H1 (cell line): ENCODE measurements at regions not wholly inside any gene's neighbourhood (a gene's known extent, or its start where the extent isn't known, plus 50 kb on each side); places are given as distances from the start of the nearest gene placed in this dataset.

ENCODE experiments used
- CTCF ChIA-PET: fragments of 300-600 bp; sonication (Branson Sonifier 250); formaldehyde crosslinking; loops from one replicate; lab custom pipeline; 2021; ENCODE audit not compliant: partially characterized antibody; lab: Charles Lee
- POLR2A ChIA-PET: fragments of 300-600 bp; sonication (Branson Sonifier 250); formaldehyde crosslinking; loops from one replicate; lab custom pipeline; 2021; ENCODE audit warnings: inconsistent platforms; ENCODE audit not compliant: partially characterized antibody; lab: Charles Lee
- DNase-seq, 2 experiments: peaks; one replicate each; pipeline versions ENCODE4 v3.0.0 to v3.0.0-alpha.2; 2010 to 2022; ENCODE audit warnings: low spot score in 2 of 2, low read depth in 1 of 2, mixed read lengths in 1 of 2
- FAIRE-seq: peaks from 2 replicates; lab custom pipeline; 2011; peaks lifted over from hg19 to GRCh38; lab: Jason Lieb, UNC
- H2AFZ ChIP-seq: 2 replicates; pipeline ENCODE4 v1.8.1; 2012; ENCODE audit warnings: low read length, inconsistent platforms
- H2AK5ac ChIP-seq: 2 replicates; pipeline ENCODE4 v1.6.1; 2013; ENCODE audit warnings: low read depth, low read length
- H2BK120ac ChIP-seq: replicated peaks from 2 replicates; pipeline ENCODE3; 2013; ENCODE audit warnings: low read depth, low read length, inconsistent platforms
- H2BK12ac ChIP-seq: 2 replicates; pipeline ENCODE4 v1.6.1; 2013; ENCODE audit warnings: low read depth, low read length
- H2BK15ac ChIP-seq: 2 replicates; pipeline ENCODE4 v1.6.1; 2013; ENCODE audit warnings: low read length
- H2BK20ac ChIP-seq: 2 replicates; pipeline ENCODE4 v1.6.1; 2013; ENCODE audit warnings: low read length
- H2BK5ac ChIP-seq: 2 replicates; pipeline ENCODE4 v1.6.1; 2013; ENCODE audit warnings: low read depth, low read length
- H3K14ac ChIP-seq: 2 replicates; pipeline ENCODE4 v1.6.1; 2013; ENCODE audit warnings: inconsistent platforms; ENCODE audit not compliant: insufficient read length
- H3K18ac ChIP-seq: 2 replicates; pipeline ENCODE4 v1.6.1; 2013; ENCODE audit warnings: low read length; ENCODE audit errors: extremely low read depth
- H3K23ac ChIP-seq: 2 replicates; pipeline ENCODE4 v1.6.1; 2013; ENCODE audit warnings: inconsistent platforms; ENCODE audit not compliant: insufficient read length
- H3K23me2 ChIP-seq: 2 replicates; pipeline ENCODE4 v1.6.1; 2013; ENCODE audit warnings: low read depth, low read length
- H3K27ac ChIP-seq: 2 replicates; pipeline ENCODE4 v1.6.1; 2011; ENCODE audit warnings: low read depth, low read length, inconsistent platforms
- H3K27me3 ChIP-seq, 4 experiments: replicated peaks in 1 of 4; 1 replicate in 1 of 4; 2 replicates in 3 of 4; pipeline versions ENCODE4 v1.6.1 to v1.8.1; 2011 to 2013; ENCODE audit warnings: low read length in 3 of 4, mild to moderate bottlenecking in 3 of 4, inconsistent platforms in 2 of 4, mixed read lengths in 2 of 4, moderate library complexity in 1 of 4; ENCODE audit not compliant: control insufficient read depth in 3 of 4, insufficient read depth in 3 of 4; ENCODE audit errors: extremely low read depth in 1 of 4
- H3K36me3 ChIP-seq, 4 experiments: 2 replicates each; pipeline versions ENCODE4 v1.6.1 to v1.8.1; 2011 to 2013; ENCODE audit warnings: mild to moderate bottlenecking in 4 of 4, low read length in 3 of 4, moderate library complexity in 2 of 4, control low read depth in 1 of 4, inconsistent platforms in 1 of 4; ENCODE audit not compliant: insufficient read depth in 4 of 4, control insufficient read depth in 2 of 4
- H3K4ac ChIP-seq: replicated peaks from 2 replicates; pipeline ENCODE3; 2013; ENCODE audit warnings: low read length, low read depth, mixed read lengths, inconsistent platforms; ENCODE audit not compliant: insufficient read length
- H3K4me1 ChIP-seq, 4 experiments: replicated peaks in 1 of 4; 1 replicate in 1 of 4; 2 replicates in 3 of 4; pipeline versions ENCODE4 v1.6.1 to v1.8.1; 2011 to 2013; ENCODE audit warnings: low read length in 3 of 4, inconsistent platforms in 2 of 4, mixed read lengths in 1 of 4; ENCODE audit not compliant: insufficient read depth in 4 of 4, control insufficient read depth in 3 of 4
- H3K4me2 ChIP-seq, 2 experiments: 2 replicates each; pipeline versions ENCODE4 v1.6.1 to v1.8.1; 2011 to 2013; ENCODE audit warnings: low read depth in 2 of 2, low read length in 2 of 2, control low read depth in 1 of 2, inconsistent platforms in 1 of 2, mild to moderate bottlenecking in 1 of 2; ENCODE audit not compliant: insufficient read depth in 1 of 2
- H3K4me3 ChIP-seq, 4 experiments: fragments of 200-600, 300-600 bp in 1 of 4; sonication (generic), shearing (Covaris generic), sonication (Bioruptor Twin) in 1 of 4; 2 replicates each; pipeline versions ENCODE4 v1.5.1 to v1.8.1; 2011 to 2016; ENCODE audit warnings: low read length in 4 of 4, low read depth in 3 of 4, control low read depth in 2 of 4, inconsistent platforms in 2 of 4, mild to moderate bottlenecking in 2 of 4, mixed read lengths in 1 of 4, moderate library complexity in 1 of 4; ENCODE audit not compliant: insufficient read depth in 2 of 4; ENCODE audit errors: extremely low read depth in 1 of 4
- H3K56ac ChIP-seq: replicated peaks from 2 replicates; pipeline ENCODE3; 2013; ENCODE audit warnings: low read depth, mild to moderate bottlenecking, mixed read lengths, low read length, inconsistent platforms; ENCODE audit not compliant: insufficient read length
- H3K79me1 ChIP-seq: 2 replicates; pipeline ENCODE4 v1.6.1; 2013; ENCODE audit warnings: low read depth, low read length, control low read depth
- H3K79me2 ChIP-seq, 2 experiments: 2 replicates each; pipeline versions ENCODE4 v1.6.1 to v1.8.1; 2012 to 2013; ENCODE audit warnings: low read length in 2 of 2, mild to moderate bottlenecking in 2 of 2, inconsistent platforms in 1 of 2; ENCODE audit not compliant: insufficient read depth in 2 of 2, control insufficient read depth in 1 of 2
- H3K9ac ChIP-seq, 4 experiments: replicated peaks in 1 of 4; 1 replicate in 1 of 4; 2 replicates in 3 of 4; pipeline versions ENCODE4 v1.6.1 to v1.8.1; 2011 to 2013; ENCODE audit warnings: low read depth in 3 of 4, low read length in 3 of 4, control low read depth in 2 of 4, mild to moderate bottlenecking in 2 of 4, moderate library complexity in 2 of 4, inconsistent platforms in 1 of 4; ENCODE audit errors: extremely low read depth in 1 of 4
- H3K9me3 ChIP-seq, 2 experiments: 2 replicates each; pipeline versions ENCODE4 v1.6.1 to v1.8.1; 2012 to 2013; ENCODE audit warnings: mild to moderate bottlenecking in 2 of 2, moderate library complexity in 2 of 2, control low read depth in 1 of 2, inconsistent platforms in 1 of 2, low read depth in 1 of 2, low read length in 1 of 2, mixed read lengths in 1 of 2; ENCODE audit not compliant: insufficient read depth in 2 of 2
- H4K20me1 ChIP-seq, 2 experiments: replicated peaks in 1 of 2; 2 replicates each; pipeline versions ENCODE3 to v1.8.1; 2011 to 2013; ENCODE audit warnings: inconsistent platforms in 2 of 2, low read length in 2 of 2, mild to moderate bottlenecking in 1 of 2; ENCODE audit not compliant: insufficient read depth in 2 of 2, control insufficient read depth in 1 of 2
- H4K5ac ChIP-seq: 2 replicates; pipeline ENCODE4 v1.6.1; 2013; ENCODE audit warnings: low read length, low read depth, mixed read lengths, inconsistent platforms; ENCODE audit not compliant: insufficient read length
- H4K8ac ChIP-seq: 2 replicates; pipeline ENCODE4 v1.8.0; 2013; ENCODE audit warnings: mild to moderate bottlenecking, moderate library complexity, low read length, inconsistent platforms; ENCODE audit not compliant: insufficient read depth; ENCODE audit errors: extremely low read depth
- H4K91ac ChIP-seq: replicated peaks from 2 replicates; pipeline ENCODE3; 2013; ENCODE audit warnings: low read length, mixed read lengths, inconsistent platforms; ENCODE audit not compliant: insufficient read length
- CBX5 ChIP-seq: fragments of 300-800, 300-1000 bp; sonication (generic); IDR thresholded peaks from 2 replicates; pipeline ENCODE4 v1.7.1; 2016; ENCODE audit warnings: antibody characterized with exemption, low read length, low read depth
- CTBP2 ChIP-seq: IDR thresholded peaks from 2 replicates; pipeline ENCODE4 v1.7.0; 2011; ENCODE audit warnings: borderline replicate concordance, mild to moderate bottlenecking, moderate library complexity, mixed read lengths, low read length; ENCODE audit not compliant: insufficient read depth, insufficient read length
- WGBS, 2 experiments: shearing (Covaris generic) in 1 of 2; methylation state at CpG; one replicate each; pipeline versions ENCODE4 v1.1.6 to v1.1.7; 2013 to 2015; ENCODE audit warnings: low lambda C conversion rate in 2 of 2, mixed read lengths in 2 of 2, inconsistent platforms in 1 of 2, low coverage in 1 of 2, missing lambda C conversion rate in 1 of 2; ENCODE audit not compliant: insufficient replicate concordance in 2 of 2, insufficient coverage in 1 of 2, insufficient read length in 1 of 2; ENCODE audit errors: extremely low coverage in 1 of 2, missing lambda C conversion rate in 1 of 2; 5-methylcytosine and 5-hydroxymethylcytosine counted together
- TF ChIP-seq, protein P1 (sequence below): IDR thresholded peaks from 2 replicates; pipeline ENCODE4 v1.6.1; 2012; ENCODE audit warnings: low read length, inconsistent platforms

DNA sequence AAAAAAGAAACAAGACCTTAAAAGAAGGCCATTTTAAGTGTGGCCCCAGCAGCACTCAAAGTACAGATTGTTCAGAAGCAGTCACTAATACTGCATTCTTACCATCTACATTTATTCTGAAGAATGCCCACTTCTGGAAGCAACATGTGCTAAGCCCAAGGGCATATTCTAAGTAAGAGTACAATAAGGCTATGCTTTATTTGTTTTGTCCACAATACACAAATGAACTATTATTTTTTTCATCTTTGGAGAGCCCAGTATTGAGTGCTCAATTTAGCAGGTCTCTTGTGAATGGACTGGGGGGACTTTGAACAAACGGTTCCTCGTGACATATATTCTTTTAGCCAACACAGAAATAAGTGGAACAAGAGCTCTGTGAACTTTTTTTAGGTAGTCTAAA is 191.4 kb upstream of the CHORDC1 start:
- H3K23me2 ChIP-seq = no peaks in the 10 kb centered on the region
- no peak overlapping the region for H3K14ac ChIP-seq
- H4K91ac ChIP-seq = no peak overlapping the region
- H4K20me1 ChIP-seq = no peaks in the 10 kb centered on the region
- no peak overlapping the region for H4K8ac ChIP-seq
- DNase-seq (no peak), FAIRE-seq (no peak)
- no peak overlapping the region for H2BK15ac ChIP-seq
- H3K56ac ChIP-seq = no peak overlapping the region
- H3K79me1 ChIP-seq = no peaks in the 10 kb centered on the region
- H3K9me3 ChIP-seq = no peaks in the 10 kb centered on the region; a peak in 1 of 4 replicates
- H2AK5ac ChIP-seq = no peak overlapping the region
- H3K9ac ChIP-seq = no peak overlapping the region
- no peaks in the 10 kb centered on the region for H3K79me2 ChIP-seq
- 97% methylated on average over 2 of the region's 2 CpGs; no CpG with 5 or more reads in 1 of the 2 experiments for WGBS, 2 experiments
- H3K4me1 ChIP-seq = no peaks in the 10 kb centered on the region
- H3K4me2 ChIP-seq = no peak overlapping the region
- no peak overlapping the region for H2BK20ac ChIP-seq
- no peak overlapping the region for H3K27ac ChIP-seq
- no peaks in the 10 kb centered on the region for H3K27me3 ChIP-seq
- H2AFZ ChIP-seq = no peak overlapping the region
- no peak overlapping the region for H3K4me3 ChIP-seq
- H3K36me3 ChIP-seq = no peaks in the 10 kb centered on the region
- no peak overlapping the region for H3K23ac ChIP-seq
- no peak overlapping the region for H2BK12ac ChIP-seq
- H3K4ac ChIP-seq = no peak overlapping the region
- H2BK5ac ChIP-seq = no peak overlapping the region
- H3K18ac ChIP-seq = no peak overlapping the region
- POLR2A ChIA-PET = no interaction called here
- CTCF ChIA-PET = interaction anchor here (1.3 kb wide), 1 partner anchor 22 kb away, joined by 4 read pairs; no protein-coding TSS in a partner anchor
- no peak overlapping the region for H2BK120ac ChIP-seq
- no peak overlapping the region for H4K5ac ChIP-seq
- no peak for TF ChIP-seq CTBP2
- TF ChIP-seq, protein P1, sequence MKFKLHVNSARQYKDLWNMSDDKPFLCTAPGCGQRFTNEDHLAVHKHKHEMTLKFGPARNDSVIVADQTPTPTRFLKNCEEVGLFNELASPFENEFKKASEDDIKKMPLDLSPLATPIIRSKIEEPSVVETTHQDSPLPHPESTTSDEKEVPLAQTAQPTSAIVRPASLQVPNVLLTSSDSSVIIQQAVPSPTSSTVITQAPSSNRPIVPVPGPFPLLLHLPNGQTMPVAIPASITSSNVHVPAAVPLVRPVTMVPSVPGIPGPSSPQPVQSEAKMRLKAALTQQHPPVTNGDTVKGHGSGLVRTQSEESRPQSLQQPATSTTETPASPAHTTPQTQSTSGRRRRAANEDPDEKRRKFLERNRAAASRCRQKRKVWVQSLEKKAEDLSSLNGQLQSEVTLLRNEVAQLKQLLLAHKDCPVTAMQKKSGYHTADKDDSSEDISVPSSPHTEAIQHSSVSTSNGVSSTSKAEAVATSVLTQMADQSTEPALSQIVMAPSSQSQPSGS = no peak
- TF ChIP-seq CBX5 = no peak
